Liver (tissue), 8 donors: ENCODE measurements at regions not wholly inside any gene's neighbourhood (a gene's known extent, or its start where the extent isn't known, plus 50 kb on each side); places are given as distances from the start of the nearest gene placed in this dataset.

Experiments
- DNase-seq: peaks from one replicate; pipeline ENCODE4 v3.0.0-alpha.2; 2017; ENCODE audit warnings: low spot score
- H3K27ac ChIP-seq, 2 donors: one replicate each; pipeline ENCODE4 v1.7.0; 2013; ENCODE audit warnings: inconsistent platforms in 2 of 2, low read length in 2 of 2, control low read depth in 1 of 2, low read depth in 1 of 2, mild to moderate bottlenecking in 1 of 2
- H3K27me3 ChIP-seq, 4 donors: one replicate each; pipeline versions ENCODE4 v1.6.1 to v1.7.0; 2013; ENCODE audit warnings: low read length in 3 of 4, inconsistent platforms in 1 of 4, mild to moderate bottlenecking in 1 of 4, moderate library complexity in 1 of 4; ENCODE audit not compliant: control insufficient read depth in 4 of 4, insufficient read depth in 4 of 4
- H3K36me3 ChIP-seq, 4 donors: one replicate each; pipeline versions ENCODE4 v1.6.1 to v1.7.0; 2013; ENCODE audit warnings: low read length in 3 of 4, mild to moderate bottlenecking in 3 of 4, low read depth in 1 of 4, moderate library complexity in 1 of 4; ENCODE audit not compliant: control insufficient read depth in 4 of 4, insufficient read depth in 3 of 4
- H3K4me1 ChIP-seq, 4 donors: one replicate each; pipeline versions ENCODE4 v1.6.1 to v1.7.0; 2013; ENCODE audit warnings: low read length in 3 of 4, mild to moderate bottlenecking in 3 of 4, moderate library complexity in 1 of 4; ENCODE audit not compliant: control insufficient read depth in 4 of 4, insufficient read depth in 4 of 4
- H3K4me3 ChIP-seq, 3 donors: one replicate each; pipeline versions ENCODE4 v1.6.1 to v1.7.0; 2013; ENCODE audit warnings: low read length in 3 of 3, control low read depth in 1 of 3, low read depth in 1 of 3, mild to moderate bottlenecking in 1 of 3
- H3K9ac ChIP-seq, 2 donors: one replicate each; pipeline ENCODE4 v1.7.0; 2013; ENCODE audit warnings: low read length in 2 of 2, mild to moderate bottlenecking in 2 of 2, moderate library complexity in 2 of 2, control low read depth in 1 of 2, low read depth in 1 of 2
- H3K9me3 ChIP-seq, 4 donors: one replicate each; pipeline versions ENCODE4 v1.6.1 to v1.7.0; 2013; ENCODE audit warnings: low read length in 3 of 4; ENCODE audit not compliant: control insufficient read depth in 4 of 4
- CTCF ChIP-seq: fragments of 150-350 bp; IDR thresholded peaks from 2 replicates; pipeline ENCODE4 v1.5.1; 2017; ENCODE audit warnings: improper control_type of control experiment, low read depth, low read length; ENCODE audit not compliant: missing input control
- EGR1 ChIP-seq, 2 donors: IDR thresholded peaks; 2 replicates each; pipeline ENCODE4 v1.6.1; 2016 to 2018; ENCODE audit warnings: antibody characterized with exemption in 2 of 2, low read depth in 2 of 2
- FOXA1 ChIP-seq: IDR thresholded peaks from 2 replicates; pipeline ENCODE4 v1.6.1; 2016; ENCODE audit warnings: antibody characterized with exemption
- FOXA2 ChIP-seq: IDR thresholded peaks from 2 replicates; pipeline ENCODE4 v1.6.1; 2016; ENCODE audit warnings: antibody characterized with exemption
- GABPA ChIP-seq, 2 donors: IDR thresholded peaks in 1 of 2; conservative IDR thresholded peaks in 1 of 2; 2 replicates each; pipeline ENCODE4 v1.6.1; 2016; ENCODE audit warnings: antibody characterized with exemption in 2 of 2, mild to moderate bottlenecking in 1 of 2, moderate library complexity in 1 of 2
- HNF4A ChIP-seq, 2 donors: conservative IDR thresholded peaks; 2 replicates each; pipeline ENCODE4 v1.6.1; 2016; ENCODE audit warnings: antibody characterized with exemption in 2 of 2, mild to moderate bottlenecking in 2 of 2
- HNF4G ChIP-seq: IDR thresholded peaks from 2 replicates; pipeline ENCODE4 v1.6.1; 2016; ENCODE audit warnings: antibody characterized with exemption
- JUND ChIP-seq, 2 donors: IDR thresholded peaks; 2 replicates each; pipeline ENCODE4 v1.6.1; 2016; ENCODE audit warnings: antibody characterized with exemption in 2 of 2
- MAX ChIP-seq: IDR thresholded peaks from 2 replicates; pipeline ENCODE4 v1.6.1; 2016; ENCODE audit warnings: antibody characterized with exemption
- NR2F2 ChIP-seq: IDR thresholded peaks from 2 replicates; pipeline ENCODE4 v1.6.1; 2016; ENCODE audit warnings: antibody characterized with exemption
- RAD21 ChIP-seq, 2 donors: IDR thresholded peaks; 2 replicates each; pipeline ENCODE4 v1.6.1; 2016; ENCODE audit warnings: antibody characterized with exemption in 2 of 2, mild to moderate bottlenecking in 2 of 2
- REST ChIP-seq: IDR thresholded peaks from 2 replicates; pipeline ENCODE4 v1.6.1; 2016; ENCODE audit warnings: antibody characterized with exemption, mild to moderate bottlenecking
- RXRA ChIP-seq, 2 donors: IDR thresholded peaks; 2 replicates each; pipeline ENCODE4 v1.6.1; 2017 to 2018; ENCODE audit warnings: antibody characterized with exemption in 2 of 2, mild to moderate bottlenecking in 1 of 2
- TAF1 ChIP-seq: conservative IDR thresholded peaks from 2 replicates; pipeline ENCODE4 v1.6.1; 2016; ENCODE audit warnings: antibody characterized with exemption, mild to moderate bottlenecking
- YY1 ChIP-seq: IDR thresholded peaks from 2 replicates; pipeline ENCODE4 v1.6.1; 2016; ENCODE audit warnings: antibody characterized with exemption, mild to moderate bottlenecking
- ZBTB33 ChIP-seq: IDR thresholded peaks from 2 replicates; pipeline ENCODE4 v1.6.1; 2016; ENCODE audit warnings: antibody characterized with exemption
- WGBS: extraction: QIAGEN DNeasy Blood & Tissue Kit; methylation state at CpG from one replicate; pipeline ENCODE4 v1.1.7; 2013; 5-methylcytosine and 5-hydroxymethylcytosine counted together
- donor health status: healthy.
- donor health status: healthy.
- donor health status: healthy.
- donor health status: healthy.
- donor health status: healthy.

- WGBS = 88% methylated on average over 1 of the region's 1 CpG
- TF ChIP-seq TAF1 (no peak), ZBTB33 (no peak), JUND (IDR thresholded peaks at IDR 0.05) (no peak), FOXA1 (no peak), YY1 (no peak), FOXA2 (no peak), HNF4G (no peak), RXRA (IDR thresholded peaks at IDR 0.05) (no peak), RAD21 (IDR thresholded peaks at IDR 0.05) (no peak), CTCF (no peak), HNF4A (conservative IDR thresholded peaks at IDR 0.05) (no peak)
- H3K9ac ChIP-seq = no peak overlapping the region
These were observed 405.7 kb downstream of the PRR16 start for GRCh38 chr5:120869831-120870230.

GRCh38 chr5:120872297-120872696, 408.2 kb downstream of the PRR16 start:
- WGBS = 83% methylated on average over 2 of the region's 2 CpGs
- H3K4me1 ChIP-seq = no peaks in the 10 kb centered on the region
- H3K27me3 ChIP-seq = peaks cover 0 to 2% (median 0%) of the 10 kb centered on the region in 4 donors
- DNase-seq = no peak
- no peak overlapping the region for H3K4me3 ChIP-seq
- TF ChIP-seq GABPA (IDR thresholded peaks at IDR 0.05 in 1 of 2, conservative IDR thresholded peaks at IDR 0.05 in 1 of 2) = no peak
- no peak for TF ChIP-seq NR2F2
- TF ChIP-seq HNF4G = no peak
- TF ChIP-seq FOXA2 = no peak
- no peak for TF ChIP-seq ZBTB33
- no peak for TF ChIP-seq JUND (IDR thresholded peaks at IDR 0.05)
- no peak for TF ChIP-seq RXRA (IDR thresholded peaks at IDR 0.05)
- no peak for TF ChIP-seq FOXA1
- H3K9ac ChIP-seq = no peak overlapping the region
- H3K36me3 ChIP-seq = no peaks in the 10 kb centered on the region
- H3K27ac ChIP-seq = no peak overlapping the region
- no peaks in the 10 kb centered on the region for H3K9me3 ChIP-seq

More at GRCh38 chr5:120869831-120870230, 405.7 kb downstream of the PRR16 start:
- Histone ChIP-seq H3K36me3 (no peaks in the 10 kb centered on the region), H3K4me3 (no peak overlapping the region), H3K27ac (no peak overlapping the region), H3K4me1 (no peaks in the 10 kb centered on the region), H3K9me3 (no peaks in the 10 kb centered on the region), H3K27me3 (peaks cover 0 to 2% (median 0%) of the 10 kb centered on the region in 4 donors)
- DNase-seq = no peak

GRCh38 chr5:120873083-120873482, 409.0 kb downstream of the PRR16 start:
- Histone ChIP-seq H3K27me3 (peaks cover 0 to 2% (median 0%) of the 10 kb centered on the region in 4 donors), H3K4me1 (no peaks in the 10 kb centered on the region), H3K9me3 (no peaks in the 10 kb centered on the region), H3K4me3 (no peak overlapping the region), H3K9ac (no peak overlapping the region), H3K36me3 (no peaks in the 10 kb centered on the region), H3K27ac (no peak overlapping the region)
- WGBS = 76% methylated on average over 1 of the region's 1 CpG
- no peak for DNase-seq
- TF ChIP-seq REST (no peak), MAX (no peak), HNF4G (no peak), EGR1 (IDR thresholded peaks at IDR 0.05; ENCODE audit: low read depth in 2 of 2) (no peak), FOXA2 (no peak), ZBTB33 (no peak), NR2F2 (no peak), YY1 (no peak), HNF4A (conservative IDR thresholded peaks at IDR 0.05) (no peak)
